ENCODE measurements at regions not wholly inside any gene's neighbourhood (a gene's known extent, or its start where the extent isn't known, plus 50 kb on each side); places are given as distances from the start of the nearest gene placed in this dataset.

DNA sequence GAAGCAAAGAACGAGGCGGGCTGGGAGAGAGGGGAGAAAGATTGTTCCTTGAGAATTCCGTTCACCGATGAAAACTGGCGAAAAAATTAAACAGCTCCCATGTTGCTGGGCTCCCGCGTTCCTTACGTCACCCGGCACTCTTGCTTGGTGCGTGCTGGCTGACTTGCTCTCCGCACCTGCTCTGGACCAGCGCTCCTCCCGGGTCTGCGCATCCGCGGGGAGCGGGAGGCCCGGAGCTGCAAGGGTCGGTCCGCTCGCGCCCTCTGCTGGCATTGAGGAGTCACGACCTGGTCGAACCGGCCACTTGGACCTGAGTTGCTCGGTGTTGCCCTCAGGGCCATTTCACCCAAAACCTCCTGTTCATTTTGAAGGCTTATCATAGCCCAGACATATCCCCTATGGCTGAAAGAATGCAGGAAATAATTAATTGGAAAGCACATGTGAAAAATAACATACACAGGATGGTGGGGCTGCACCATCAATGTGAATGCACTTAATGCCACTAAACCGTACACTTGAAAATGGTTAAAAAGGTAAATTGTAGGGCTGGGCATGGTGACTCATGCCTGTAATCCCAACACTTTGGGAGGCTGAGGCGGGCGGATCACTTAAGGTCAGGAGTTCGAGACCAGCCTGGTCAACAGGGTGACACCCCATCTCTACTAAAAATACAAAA is 98.9 kb upstream of the BACE2 start:
- POLR2A ChIA-PET, result no interaction called here
- TF ChIP-seq FOXK2 (IDR thresholded peaks at IDR 0.05), result no peak
- CTCF ChIA-PET, result interaction anchor here (0.6 to 1.3 kb wide), 2 partner anchors 593 to 602 kb away, joined by 3 read pairs; no protein-coding TSS in a partner anchor
- peak; percentile 78 for DNase-seq (ENCODE audit: extremely low spot score)

DNA sequence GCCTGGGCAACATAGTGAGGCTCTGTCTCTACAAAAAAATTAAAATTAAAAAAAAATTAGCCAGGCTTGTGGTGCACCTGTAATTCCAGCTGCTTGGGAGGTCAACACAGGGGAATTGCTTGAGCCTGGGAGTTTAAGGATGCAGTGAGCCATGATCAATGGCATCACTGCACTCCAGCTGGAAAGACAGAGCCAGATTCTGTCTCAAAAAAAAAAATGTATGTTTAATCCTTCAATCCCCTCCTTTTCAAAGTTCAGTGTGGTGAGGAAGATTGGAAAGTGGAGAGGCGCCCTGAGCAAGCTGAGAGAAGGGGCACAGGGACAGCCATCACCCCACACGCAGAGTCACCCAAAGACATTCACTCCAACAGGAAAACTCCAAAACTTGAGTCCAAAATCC is 97.7 kb upstream of the BACE2 start:
- CTCF ChIA-PET, result no interaction called here
- TF ChIP-seq FOXK2 (IDR thresholded peaks at IDR 0.05) (no peak), FOXM1 (IDR thresholded peaks at IDR 0.05; ENCODE audit: borderline replicate concordance) (no peak), TARDBP (IDR thresholded peaks at IDR 0.05) (no peak), ZNF384 (IDR thresholded peaks at IDR 0.05) (no peak), SUZ12 (IDR thresholded peaks at IDR 0.05) (no peak)
- no peak for DNase-seq (ENCODE audit: extremely low spot score)
- POLR2A ChIA-PET, result no interaction called here

DNA sequence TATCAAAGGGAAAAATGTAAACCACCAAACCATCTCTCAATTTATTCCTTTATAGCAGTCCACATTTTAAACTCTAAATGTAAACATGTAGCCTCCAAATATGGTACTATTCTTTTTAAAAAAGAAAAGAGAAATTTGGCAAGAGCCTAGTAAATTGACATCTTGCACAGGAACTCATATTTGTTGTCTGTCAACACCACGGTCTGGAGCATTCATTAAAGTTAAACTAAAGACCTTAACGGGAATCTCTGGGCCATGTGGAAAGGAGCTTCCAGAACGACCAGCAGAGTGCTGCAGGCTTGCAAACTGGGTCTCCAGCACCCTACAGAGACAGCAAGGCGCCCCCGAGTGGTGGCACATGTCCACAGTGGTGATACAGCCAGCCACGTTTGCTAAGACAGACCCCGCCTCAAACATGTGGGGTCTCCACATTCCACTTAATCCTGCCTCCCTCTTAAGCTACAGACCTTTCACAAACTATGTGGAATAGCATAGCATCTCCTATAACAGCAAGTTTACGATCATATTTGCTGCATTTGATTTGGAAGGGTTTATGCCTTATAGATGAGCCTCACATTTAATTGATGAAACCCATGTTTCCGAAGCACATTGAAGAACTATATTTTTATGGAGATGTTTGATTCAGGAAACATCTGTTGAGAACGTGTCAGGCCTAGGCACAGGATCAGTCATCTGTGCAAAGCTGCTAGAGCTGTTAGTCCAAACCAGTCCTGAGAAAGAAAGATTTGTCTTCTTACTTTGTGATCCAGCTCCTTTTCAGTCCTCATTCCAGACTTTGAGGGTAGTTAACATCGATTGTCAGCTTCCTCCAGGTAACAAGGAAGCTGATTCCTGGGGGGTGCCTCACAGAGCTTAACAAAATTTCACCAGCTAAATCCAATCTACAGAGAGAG is 96.4 kb upstream of the BACE2 start:
- ChIA-PET POLR2A (no interaction called here), CTCF (interaction anchor here (1.4 kb wide), 1 partner anchor 27 kb away, joined by 3 read pairs; no protein-coding TSS in a partner anchor)
- no peak for TF ChIP-seq HDGF (IDR thresholded peaks at IDR 0.05; ENCODE audit: borderline replicate concordance)
- TF ChIP-seq CTBP1 (IDR thresholded peaks at IDR 0.05; ENCODE audit: borderline replicate concordance), result no peak
- TF ChIP-seq, protein P1, sequence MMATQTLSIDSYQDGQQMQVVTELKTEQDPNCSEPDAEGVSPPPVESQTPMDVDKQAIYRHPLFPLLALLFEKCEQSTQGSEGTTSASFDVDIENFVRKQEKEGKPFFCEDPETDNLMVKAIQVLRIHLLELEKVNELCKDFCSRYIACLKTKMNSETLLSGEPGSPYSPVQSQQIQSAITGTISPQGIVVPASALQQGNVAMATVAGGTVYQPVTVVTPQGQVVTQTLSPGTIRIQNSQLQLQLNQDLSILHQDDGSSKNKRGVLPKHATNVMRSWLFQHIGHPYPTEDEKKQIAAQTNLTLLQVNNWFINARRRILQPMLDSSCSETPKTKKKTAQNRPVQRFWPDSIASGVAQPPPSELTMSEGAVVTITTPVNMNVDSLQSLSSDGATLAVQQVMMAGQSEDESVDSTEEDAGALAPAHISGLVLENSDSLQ (IDR thresholded peaks at IDR 0.05), result no peak
- no peak for TF ChIP-seq L3MBTL2 (conservative IDR thresholded peaks at IDR 0.05)
- TF ChIP-seq NFRKB (IDR thresholded peaks at IDR 0.05), result no peak
- TF ChIP-seq TARDBP (IDR thresholded peaks at IDR 0.05), result no peak
- no peak for TF ChIP-seq ARNT (IDR thresholded peaks at IDR 0.05)
- TF ChIP-seq BHLHE40 (IDR thresholded peaks at IDR 0.05; ENCODE audit: borderline replicate concordance), result no peak
- no peak for TF ChIP-seq ELF4 (IDR thresholded peaks at IDR 0.05)
- no peak for TF ChIP-seq FOXK2 (IDR thresholded peaks at IDR 0.05)
- no peak for TF ChIP-seq ZNF384 (IDR thresholded peaks at IDR 0.05)
- TF ChIP-seq SUZ12 (IDR thresholded peaks at IDR 0.05), result no peak
- no peak for DNase-seq (ENCODE audit: extremely low spot score)

DNA sequence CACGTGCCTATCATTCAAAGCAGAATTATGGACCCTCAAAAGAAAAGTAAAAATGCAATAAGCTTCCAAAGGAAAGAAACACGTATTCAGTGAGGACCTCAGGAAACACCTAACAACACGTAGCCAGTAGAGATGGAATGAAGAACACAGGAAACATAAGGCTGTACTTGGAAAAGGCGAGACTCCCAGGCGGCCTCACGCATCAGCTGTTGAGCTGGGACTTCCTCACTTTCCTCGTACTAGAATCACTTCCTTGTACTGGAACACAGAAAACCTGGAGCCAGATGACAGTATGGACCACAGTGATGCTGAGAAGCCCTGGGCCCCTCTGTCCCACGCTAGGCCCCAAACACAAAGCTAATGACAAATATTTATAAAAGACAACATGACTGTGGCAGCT is 94.4 kb upstream of the BACE2 start:
- TF ChIP-seq BHLHE40 (IDR thresholded peaks at IDR 0.05; ENCODE audit: borderline replicate concordance) (no peak), SP1 (IDR thresholded peaks at IDR 0.05) (no peak), SUZ12 (IDR thresholded peaks at IDR 0.05) (no peak), FOXM1 (IDR thresholded peaks at IDR 0.05; ENCODE audit: borderline replicate concordance) (no peak), FOXK2 (IDR thresholded peaks at IDR 0.05) (no peak), ARNT (IDR thresholded peaks at IDR 0.05) (no peak), HDGF (IDR thresholded peaks at IDR 0.05; ENCODE audit: borderline replicate concordance) (no peak), ELF4 (IDR thresholded peaks at IDR 0.05) (no peak), LEF1 (IDR thresholded peaks at IDR 0.05; ENCODE audit: borderline replicate concordance) (no peak), FOXA1 (IDR thresholded peaks at IDR 0.05) (no peak), NFRKB (IDR thresholded peaks at IDR 0.05) (no peak), ZNF384 (IDR thresholded peaks at IDR 0.05) (no peak), L3MBTL2 (conservative IDR thresholded peaks at IDR 0.05) (no peak), TARDBP (IDR thresholded peaks at IDR 0.05) (no peak), CTBP1 (IDR thresholded peaks at IDR 0.05; ENCODE audit: borderline replicate concordance) (no peak)
- TF ChIP-seq, protein P1 (IDR thresholded peaks at IDR 0.05), result no peak
- no peak for DNase-seq (ENCODE audit: extremely low spot score)
- ChIA-PET POLR2A (no interaction called here), CTCF (no interaction called here)

DNA sequence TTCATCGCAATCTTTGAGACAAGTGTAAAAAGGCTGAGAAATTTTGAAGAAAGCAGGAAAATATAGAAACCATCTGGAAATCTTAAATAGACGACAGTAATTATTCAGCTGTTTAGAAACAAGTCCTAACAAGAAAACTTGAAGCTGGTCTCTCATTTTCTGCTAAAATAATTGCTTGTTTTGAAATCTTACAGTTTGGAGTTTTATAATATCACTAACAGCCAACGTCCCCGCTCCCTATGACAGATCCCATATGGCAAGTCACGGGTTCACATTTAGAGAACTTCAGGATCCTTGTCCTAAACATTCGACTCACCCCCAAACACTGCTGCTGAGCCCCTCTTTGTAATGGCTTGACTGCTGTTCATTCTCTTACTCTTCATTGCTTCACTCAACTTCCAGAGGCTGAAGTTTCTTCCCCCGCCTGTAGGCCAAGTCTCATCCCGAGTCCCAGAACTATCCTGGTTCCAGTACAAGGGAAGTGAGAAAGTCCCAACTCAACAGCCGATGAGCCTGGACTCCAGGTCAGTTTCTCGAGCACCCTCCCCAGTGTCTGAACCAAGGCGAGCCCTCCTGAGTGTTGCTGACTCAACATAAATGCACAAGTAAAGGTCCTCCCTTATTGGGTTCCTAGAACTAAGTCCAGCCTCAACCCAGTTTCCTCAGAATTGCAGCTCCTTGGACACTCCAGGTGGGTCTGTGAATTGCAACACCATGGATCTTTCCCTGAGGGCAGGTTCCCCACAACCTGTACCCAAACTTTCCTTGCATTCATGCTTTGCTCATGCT is 93.4 kb upstream of the BACE2 start:
- TF ChIP-seq HDGF (IDR thresholded peaks at IDR 0.05; ENCODE audit: borderline replicate concordance), result no peak
- no peak for TF ChIP-seq ARNT (IDR thresholded peaks at IDR 0.05)
- no peak for TF ChIP-seq FOXA1 (IDR thresholded peaks at IDR 0.05)
- TF ChIP-seq LEF1 (IDR thresholded peaks at IDR 0.05; ENCODE audit: borderline replicate concordance), result no peak
- TF ChIP-seq FOXM1 (IDR thresholded peaks at IDR 0.05; ENCODE audit: borderline replicate concordance), result no peak
- no peak for TF ChIP-seq L3MBTL2 (conservative IDR thresholded peaks at IDR 0.05)
- no peak for TF ChIP-seq NFRKB (IDR thresholded peaks at IDR 0.05)
- TF ChIP-seq FOXK2 (IDR thresholded peaks at IDR 0.05), result no peak
- no peak for TF ChIP-seq ELF4 (IDR thresholded peaks at IDR 0.05)
- TF ChIP-seq CTBP1 (IDR thresholded peaks at IDR 0.05; ENCODE audit: borderline replicate concordance), result no peak
- TF ChIP-seq SUZ12 (IDR thresholded peaks at IDR 0.05), result no peak
- TF ChIP-seq TARDBP (IDR thresholded peaks at IDR 0.05), result no peak
- TF ChIP-seq SP1 (IDR thresholded peaks at IDR 0.05), result no peak
- ChIA-PET POLR2A (no interaction called here), CTCF (no interaction called here)
- DNase-seq (ENCODE audit: extremely low spot score), result no peak

DNA sequence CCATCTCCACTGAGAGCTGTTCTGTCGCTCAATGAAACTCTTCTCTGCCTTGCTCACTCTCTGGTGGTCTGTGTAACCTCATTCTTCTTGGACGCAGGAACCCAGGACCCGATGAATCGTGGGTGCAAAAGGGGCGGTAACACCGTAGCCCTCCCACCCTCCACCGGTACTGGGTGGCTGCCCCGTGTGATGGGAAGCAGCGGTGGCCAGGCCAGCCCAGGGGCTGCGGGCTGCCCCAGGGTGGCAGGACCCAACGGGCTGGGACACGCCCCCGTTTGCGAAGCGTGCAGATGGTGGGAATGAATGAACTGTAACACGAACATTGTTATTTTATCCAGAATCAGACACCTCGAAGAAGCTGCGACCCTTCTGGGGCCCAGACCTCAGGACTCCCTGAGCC is 92.3 kb upstream of the BACE2 start:
- no peak for DNase-seq (ENCODE audit: extremely low spot score)
- no peak for TF ChIP-seq FOXA1 (IDR thresholded peaks at IDR 0.05)
- TF ChIP-seq LEF1 (IDR thresholded peaks at IDR 0.05; ENCODE audit: borderline replicate concordance), result no peak
- TF ChIP-seq ZNF384 (IDR thresholded peaks at IDR 0.05), result no peak
- TF ChIP-seq SUZ12 (IDR thresholded peaks at IDR 0.05), result no peak
- TF ChIP-seq, protein P1 (IDR thresholded peaks at IDR 0.05), result no peak
- TF ChIP-seq FOXK2 (IDR thresholded peaks at IDR 0.05), result no peak
- TF ChIP-seq TARDBP (IDR thresholded peaks at IDR 0.05), result no peak
- TF ChIP-seq BHLHE40 (IDR thresholded peaks at IDR 0.05; ENCODE audit: borderline replicate concordance), result no peak
- TF ChIP-seq SP1 (IDR thresholded peaks at IDR 0.05), result no peak
- no peak for TF ChIP-seq ARNT (IDR thresholded peaks at IDR 0.05)
- no peak for TF ChIP-seq L3MBTL2 (conservative IDR thresholded peaks at IDR 0.05)
- no peak for TF ChIP-seq CTBP1 (IDR thresholded peaks at IDR 0.05; ENCODE audit: borderline replicate concordance)
- no peak for TF ChIP-seq NFRKB (IDR thresholded peaks at IDR 0.05)
- TF ChIP-seq ELF4 (IDR thresholded peaks at IDR 0.05), result no peak
- POLR2A ChIA-PET, result no interaction called here
- CTCF ChIA-PET, result no interaction called here

All from HEK293T (cell line).